ENCODE measurements at regions not wholly inside any gene's neighbourhood (a gene's known extent, or its start where the extent isn't known, plus 50 kb on each side); places are given as distances from the start of the nearest gene placed in this dataset.

DNA sequence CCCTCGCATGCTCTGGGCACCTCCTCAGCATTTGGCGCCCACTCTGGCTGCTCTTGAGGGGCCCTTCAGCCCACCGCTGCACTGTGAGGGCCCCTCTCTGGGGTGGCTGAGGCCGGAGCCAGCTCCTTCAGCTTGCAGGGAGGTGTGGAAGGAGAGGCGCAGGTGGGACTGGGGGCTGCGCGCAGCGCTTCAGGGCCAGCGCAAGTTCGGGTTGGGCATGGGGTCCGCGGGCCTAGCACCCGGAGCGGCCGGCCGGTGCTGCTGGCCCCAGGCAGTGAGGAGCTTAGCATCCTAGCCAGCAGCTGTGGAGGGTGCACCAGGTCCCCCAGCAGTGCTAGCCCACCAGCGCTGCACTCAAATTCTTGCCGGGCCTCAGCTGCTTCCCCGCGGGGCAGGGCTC lies 305.6 kb upstream of the ANKRD30A start:
- intact Hi-C loops (cut with DNase I; ENCODE audit: low total_unique reads) = no loop called here
- no peaks in the 10 kb centered on the region for H3K9me3 ChIP-seq
- H3K27me3 ChIP-seq = no peaks in the 10 kb centered on the region
- no peak overlapping the region for H3K4me3 ChIP-seq
- H3K27ac ChIP-seq = no peak overlapping the region
- no peaks in the 10 kb centered on the region for H3K4me1 ChIP-seq
- DNase-seq (ENCODE audit: low spot score in 2 of 2) = no peak
- TF ChIP-seq POLR2AphosphoS5 (IDR thresholded peaks at IDR 0.05) = no peak
- TF ChIP-seq POLR2A (IDR thresholded peaks at IDR 0.05) = no peak
- no peaks in the 10 kb centered on the region for H3K36me3 ChIP-seq

DNA sequence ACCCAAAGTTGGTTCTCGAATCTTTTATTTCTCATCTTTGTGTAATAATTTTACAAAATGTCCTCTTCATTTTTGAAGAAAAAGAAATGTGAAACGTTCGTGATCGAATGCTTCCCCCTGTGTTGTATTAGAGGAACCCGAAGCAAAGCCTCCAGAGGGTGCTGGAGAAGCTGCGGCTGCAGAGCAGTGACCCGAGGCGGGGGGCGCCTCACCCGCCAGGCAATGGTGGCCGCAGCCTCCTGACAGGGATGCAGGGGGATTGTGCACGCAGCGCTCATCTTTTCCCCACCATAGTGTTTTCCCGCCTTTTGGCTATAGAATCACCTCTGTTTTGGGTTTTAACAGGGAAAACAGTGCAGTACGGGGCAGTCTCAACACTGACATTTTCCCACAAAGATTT lies 307.5 kb upstream of the ANKRD30A start:
- Histone ChIP-seq H3K4me3 (no peak overlapping the region), H3K36me3 (no peaks in the 10 kb centered on the region), H3K4me1 (no peaks in the 10 kb centered on the region), H3K27me3 (no peaks in the 10 kb centered on the region), H3K9me3 (no peaks in the 10 kb centered on the region), H3K27ac (no peak overlapping the region)
- no peak for DNase-seq (ENCODE audit: low spot score in 2 of 2)
- TF ChIP-seq POLR2AphosphoS5 (IDR thresholded peaks at IDR 0.05) (no peak), POLR2A (IDR thresholded peaks at IDR 0.05) (no peak)
- TF ChIP-seq, protein P1, sequence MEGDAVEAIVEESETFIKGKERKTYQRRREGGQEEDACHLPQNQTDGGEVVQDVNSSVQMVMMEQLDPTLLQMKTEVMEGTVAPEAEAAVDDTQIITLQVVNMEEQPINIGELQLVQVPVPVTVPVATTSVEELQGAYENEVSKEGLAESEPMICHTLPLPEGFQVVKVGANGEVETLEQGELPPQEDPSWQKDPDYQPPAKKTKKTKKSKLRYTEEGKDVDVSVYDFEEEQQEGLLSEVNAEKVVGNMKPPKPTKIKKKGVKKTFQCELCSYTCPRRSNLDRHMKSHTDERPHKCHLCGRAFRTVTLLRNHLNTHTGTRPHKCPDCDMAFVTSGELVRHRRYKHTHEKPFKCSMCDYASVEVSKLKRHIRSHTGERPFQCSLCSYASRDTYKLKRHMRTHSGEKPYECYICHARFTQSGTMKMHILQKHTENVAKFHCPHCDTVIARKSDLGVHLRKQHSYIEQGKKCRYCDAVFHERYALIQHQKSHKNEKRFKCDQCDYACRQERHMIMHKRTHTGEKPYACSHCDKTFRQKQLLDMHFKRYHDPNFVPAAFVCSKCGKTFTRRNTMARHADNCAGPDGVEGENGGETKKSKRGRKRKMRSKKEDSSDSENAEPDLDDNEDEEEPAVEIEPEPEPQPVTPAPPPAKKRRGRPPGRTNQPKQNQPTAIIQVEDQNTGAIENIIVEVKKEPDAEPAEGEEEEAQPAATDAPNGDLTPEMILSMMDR (IDR thresholded peaks at IDR 0.05) = no peak
- intact Hi-C loops (cut with DNase I; ENCODE audit: low total_unique reads) = no loop called here

DNA sequence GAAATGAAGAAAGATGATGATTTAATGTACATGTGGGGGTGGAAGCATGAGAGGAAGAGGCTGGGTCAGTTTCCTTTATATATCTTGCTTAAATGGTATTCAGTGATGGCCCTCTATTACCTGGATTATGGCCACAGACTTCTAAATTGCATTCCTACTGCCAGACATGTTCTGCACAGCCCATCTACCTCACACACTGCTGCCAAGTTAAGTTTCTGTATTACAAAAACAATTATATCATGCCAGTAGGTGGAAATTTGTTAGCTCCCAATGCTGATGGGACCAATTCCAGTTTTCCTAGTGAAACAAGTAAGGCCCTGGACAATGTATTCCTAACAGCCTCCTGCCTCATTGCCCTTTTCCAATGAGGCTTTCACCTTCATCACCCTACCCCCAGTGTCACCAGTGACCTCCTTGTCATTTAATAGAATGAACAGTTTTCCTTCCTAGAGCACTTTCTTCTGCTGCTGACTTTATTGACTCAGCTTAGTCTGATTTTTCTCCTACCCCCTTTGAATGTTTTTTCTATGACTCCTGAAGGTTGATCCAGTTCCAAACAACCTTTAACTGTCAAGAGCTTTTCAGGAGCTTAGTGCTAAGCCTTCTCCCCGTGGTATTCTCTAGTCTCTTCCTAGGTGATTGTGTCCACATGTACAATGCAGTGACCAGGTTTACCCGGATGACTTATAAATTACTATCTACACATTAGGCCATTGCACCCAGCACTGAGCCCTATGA lies 316.6 kb upstream of the ANKRD30A start:
- no peak for TF ChIP-seq POLR2AphosphoS5 (IDR thresholded peaks at IDR 0.05)
- TF ChIP-seq, protein P1 (IDR thresholded peaks at IDR 0.05) = no peak
- TF ChIP-seq POLR2A (IDR thresholded peaks at IDR 0.05) = no peak
- intact Hi-C loops (cut with DNase I; ENCODE audit: low total_unique reads) = no loop called here
- Histone ChIP-seq H3K9me3 (no peaks in the 10 kb centered on the region), H3K36me3 (no peaks in the 10 kb centered on the region), H3K27ac (no peak overlapping the region), H3K4me1 (no peaks in the 10 kb centered on the region), H3K27me3 (no peaks in the 10 kb centered on the region), H3K4me3 (no peak overlapping the region)
- DNase-seq (ENCODE audit: low spot score in 2 of 2) = no peak

DNA sequence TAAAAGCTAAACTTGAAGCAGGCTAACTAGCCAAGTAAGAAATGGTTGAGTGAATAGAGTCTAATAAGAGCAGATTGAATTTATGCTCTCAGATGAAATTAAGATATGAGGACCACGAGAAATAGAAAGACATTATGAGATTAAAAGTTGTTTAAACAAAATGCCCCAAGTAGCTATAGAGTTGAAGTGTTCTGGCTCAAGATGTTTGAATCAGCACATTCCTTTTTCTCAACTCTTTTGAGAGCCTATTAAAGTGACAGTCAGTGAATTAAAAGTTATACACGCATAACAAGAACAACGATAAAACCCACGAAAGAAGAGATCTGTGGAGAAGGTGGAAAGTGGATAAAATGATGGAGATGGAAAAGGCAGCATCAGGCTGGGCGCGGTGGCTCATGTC lies 322.2 kb upstream of the ANKRD30A start:
- H3K4me3 ChIP-seq = no peak overlapping the region
- H3K36me3 ChIP-seq = no peaks in the 10 kb centered on the region
- no peak for DNase-seq (ENCODE audit: low spot score in 2 of 2)
- H3K4me1 ChIP-seq = no peaks in the 10 kb centered on the region
- H3K27me3 ChIP-seq = no peaks in the 10 kb centered on the region
- no peak overlapping the region for H3K27ac ChIP-seq
- TF ChIP-seq, protein P1 (IDR thresholded peaks at IDR 0.05) = no peak
- TF ChIP-seq POLR2A (IDR thresholded peaks at IDR 0.05) (no peak), POLR2AphosphoS5 (IDR thresholded peaks at IDR 0.05) (no peak)
- intact Hi-C loops (cut with DNase I; ENCODE audit: low total_unique reads) = no loop called here
- H3K9me3 ChIP-seq = no peaks in the 10 kb centered on the region

DNA sequence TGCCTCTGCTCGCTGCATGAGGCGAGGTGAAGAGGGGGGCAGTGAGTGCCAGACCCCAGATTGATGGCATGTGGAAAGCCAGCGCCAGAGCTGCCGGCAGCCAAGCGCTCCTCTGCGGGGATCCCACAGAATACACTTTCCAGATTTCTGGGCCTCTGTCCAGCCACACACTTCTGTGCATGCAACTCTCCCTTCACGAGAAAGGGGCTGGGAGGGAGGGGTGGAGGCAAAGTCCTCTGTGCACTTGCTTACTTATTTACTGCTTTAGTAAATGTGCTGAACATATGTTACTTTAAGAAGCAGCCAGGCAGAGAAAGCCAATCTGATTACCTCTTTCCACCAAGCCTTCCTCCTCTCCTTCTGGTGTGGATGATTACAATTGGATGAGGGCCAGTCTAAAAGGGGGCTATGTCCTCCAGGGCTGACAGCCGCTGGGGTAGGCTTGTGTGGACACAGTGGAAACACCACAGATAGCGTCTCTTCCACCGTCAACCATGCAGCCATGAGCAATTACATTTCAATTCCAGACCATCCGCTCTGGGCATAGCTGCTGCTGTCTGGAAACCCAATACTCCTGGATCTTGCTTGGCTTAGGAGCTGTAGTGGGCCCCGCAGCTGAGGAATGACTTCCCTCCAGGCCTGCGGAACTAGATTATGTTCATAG lies 322.8 kb upstream of the ANKRD30A start:
- no peak for DNase-seq (ENCODE audit: low spot score in 2 of 2)
- TF ChIP-seq, protein P1 (IDR thresholded peaks at IDR 0.05) = no peak
- TF ChIP-seq POLR2AphosphoS5 (IDR thresholded peaks at IDR 0.05) (no peak), POLR2A (IDR thresholded peaks at IDR 0.05) (no peak)
- no peaks in the 10 kb centered on the region for H3K9me3 ChIP-seq
- no peak overlapping the region for H3K4me3 ChIP-seq
- intact Hi-C loops (cut with DNase I; ENCODE audit: low total_unique reads) = no loop called here
- no peaks in the 10 kb centered on the region for H3K4me1 ChIP-seq
- H3K27me3 ChIP-seq = no peaks in the 10 kb centered on the region
- no peak overlapping the region for H3K27ac ChIP-seq
- no peaks in the 10 kb centered on the region for H3K36me3 ChIP-seq
